Middle frontal gyrus (tissue), 1 donor: ENCODE measurements at regions not wholly inside any gene's neighbourhood (a gene's known extent, or its start where the extent isn't known, plus 50 kb on each side); places are given as distances from the start of the nearest gene placed in this dataset.

Source experiments
- DNase-seq: peaks from one replicate; pipeline ENCODE4 v3.0.0-alpha.2; 2015; ENCODE audit warnings: low spot score; ENCODE audit errors: extremely low spot score

GRCh38 chr2:120583121-120583520 lies 152.5 kb upstream of the GLI2 start:
- no peak for DNase-seq

GRCh38 chr2:120583851-120584570 lies 151.7 kb upstream of the GLI2 start:
- no peak for DNase-seq

- no peak for DNase-seq
Measured at GRCh38 chr2:120586507-120587278, 149.0 kb upstream of the GLI2 start.

GRCh38 chr2:120587279-120587996 lies 148.2 kb upstream of the GLI2 start:
- no peak for DNase-seq

DNA sequence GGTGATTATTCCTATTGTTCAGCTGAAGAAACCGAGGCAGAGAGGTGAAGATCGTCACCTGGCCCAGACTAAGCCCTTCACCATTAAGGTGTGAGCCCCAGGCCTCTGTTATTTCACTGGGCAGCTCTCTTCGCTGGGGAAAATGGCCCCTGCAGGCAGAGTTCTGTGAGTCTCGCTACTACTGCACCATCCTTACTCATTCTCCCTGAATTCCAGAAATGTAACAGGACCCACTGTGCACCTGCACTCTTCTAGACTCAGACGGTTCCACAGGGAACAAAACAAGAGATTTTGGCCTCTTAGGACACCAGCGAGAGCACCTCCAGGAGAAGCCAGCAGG lies 147.7 kb upstream of the GLI2 start:
- DNase-seq: no peak

GRCh38 chr2:120589771-120590608 lies 145.7 kb upstream of the GLI2 start:
- DNase-seq: no peak

- DNase-seq: no peak
Measured at GRCh38 chr2:120590841-120591240, 144.8 kb upstream of the GLI2 start.

- no peak for DNase-seq
Measured at GRCh38 chr2:120591572-120591971, 144.1 kb upstream of the GLI2 start.

DNA sequence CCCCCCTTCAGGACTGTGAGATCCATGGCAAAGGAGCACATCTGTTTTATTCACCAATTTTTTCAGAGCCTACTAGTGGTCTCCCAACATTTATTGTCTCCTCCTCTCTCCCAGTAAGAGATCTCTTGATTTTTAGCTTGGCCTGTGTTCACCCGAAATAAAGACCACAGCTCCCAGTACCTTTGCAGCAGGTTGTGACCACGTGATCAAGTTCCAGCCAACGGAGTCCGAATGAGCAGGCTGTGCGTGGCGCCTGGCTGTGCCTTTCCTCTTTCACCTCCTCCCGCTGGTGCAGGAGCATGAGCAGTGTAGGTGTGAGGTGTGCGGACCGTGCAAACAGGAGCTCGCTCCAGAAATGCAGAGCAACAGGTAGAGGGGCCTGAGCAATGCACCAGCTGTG lies 143.6 kb upstream of the GLI2 start:
- DNase-seq: no peak

DNA sequence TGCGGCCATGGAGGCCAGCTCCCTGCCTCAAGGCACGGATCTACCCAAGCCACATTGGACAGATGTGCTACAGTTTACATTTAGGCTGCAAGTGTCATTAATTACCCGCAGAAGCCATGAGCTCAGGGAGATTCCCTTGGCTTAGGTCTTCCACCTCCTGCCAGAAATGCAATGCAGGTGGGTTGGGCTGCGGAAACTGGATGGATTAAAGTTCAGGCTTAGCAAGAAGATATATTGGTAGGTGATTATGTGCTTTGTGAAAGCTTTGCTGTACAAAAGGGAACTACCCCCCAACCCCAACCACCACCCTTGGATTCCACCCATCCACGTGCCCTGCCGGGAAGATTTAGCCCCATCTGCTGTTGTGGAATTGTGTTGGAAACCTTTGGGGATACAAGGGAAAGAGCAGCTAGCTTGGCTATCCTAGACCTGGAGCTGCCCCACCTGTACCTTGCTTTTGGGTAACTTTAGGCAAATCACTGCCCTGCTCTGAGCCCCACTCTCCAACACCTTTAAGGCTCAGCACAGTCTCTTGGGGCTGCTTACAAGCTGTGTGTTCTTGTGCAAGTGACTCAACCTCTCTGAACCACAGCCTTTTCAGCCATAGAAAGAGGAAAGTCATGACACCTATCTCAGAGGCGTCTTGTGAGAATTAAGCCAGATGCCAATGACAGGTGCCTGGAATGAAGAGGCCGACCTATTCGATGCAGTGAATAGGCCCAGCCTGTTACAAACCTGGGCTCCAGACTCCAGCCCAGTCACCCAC lies 141.6 kb upstream of the GLI2 start:
- DNase-seq: no peak

DNA sequence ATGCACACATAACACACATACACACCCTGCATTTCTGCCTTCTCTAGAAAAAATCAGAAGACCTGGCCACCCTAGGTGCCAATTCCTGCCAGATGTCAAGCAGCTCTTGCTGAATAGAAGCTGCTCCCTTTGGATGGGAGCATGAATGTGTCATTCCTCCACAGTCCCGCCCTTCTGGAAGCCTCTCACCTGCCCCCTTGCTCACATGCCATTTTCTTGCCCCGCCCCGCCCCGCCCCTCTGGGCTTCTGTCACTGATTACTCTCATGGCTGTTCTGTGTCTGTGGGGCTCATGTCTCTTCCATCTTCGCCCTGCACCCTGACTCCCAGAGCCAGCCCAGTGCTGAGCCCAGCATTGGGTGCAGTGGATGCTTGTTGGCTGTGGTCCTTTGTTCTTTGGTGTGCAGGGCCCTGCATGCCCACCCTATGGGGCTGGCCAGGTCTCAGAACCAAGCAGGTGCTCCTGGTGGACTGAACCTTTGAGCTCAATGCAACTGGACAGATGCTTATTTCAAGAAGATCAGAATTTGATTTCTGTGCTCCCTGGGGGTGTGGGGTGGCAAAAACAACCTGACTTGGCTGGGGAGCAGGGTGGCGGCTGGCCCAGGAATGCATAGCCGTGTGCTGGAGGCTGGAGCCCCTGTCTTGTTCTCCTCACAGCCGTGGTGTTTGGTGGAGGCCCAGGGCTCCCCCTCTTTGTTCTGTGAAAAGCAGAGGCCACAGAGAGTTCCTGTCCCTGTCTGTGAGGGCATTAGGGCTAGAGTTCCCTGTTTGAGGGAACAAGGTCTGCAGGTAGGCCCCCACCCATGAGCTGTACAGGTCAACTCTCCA lies 140.6 kb upstream of the GLI2 start:
- DNase-seq: no peak

DNA sequence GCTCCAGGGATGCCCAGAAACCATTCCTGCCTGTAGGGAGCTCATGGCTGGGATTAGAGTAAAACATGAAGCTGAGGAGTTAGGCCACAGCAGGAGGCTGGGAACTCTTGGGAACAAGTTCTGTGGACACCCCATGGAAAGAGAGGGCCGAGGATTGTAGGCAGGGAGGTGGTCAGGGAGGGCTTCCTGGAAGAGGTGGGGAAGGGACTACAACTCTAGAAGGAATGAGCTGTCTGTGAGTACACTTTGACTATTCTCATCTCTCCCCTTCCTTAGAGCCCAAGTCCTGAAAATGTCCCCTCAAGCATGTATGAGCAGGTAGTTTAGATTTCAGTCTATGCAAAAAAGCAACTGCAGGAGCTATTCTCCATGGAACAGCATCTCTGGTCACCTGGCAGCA lies 139.9 kb upstream of the GLI2 start:
- no peak for DNase-seq

- DNase-seq: no peak
Measured at GRCh38 chr2:120596191-120596811, 139.4 kb upstream of the GLI2 start.

GRCh38 chr2:120596990-120597594 lies 138.6 kb upstream of the GLI2 start:
- DNase-seq: no peak

DNA sequence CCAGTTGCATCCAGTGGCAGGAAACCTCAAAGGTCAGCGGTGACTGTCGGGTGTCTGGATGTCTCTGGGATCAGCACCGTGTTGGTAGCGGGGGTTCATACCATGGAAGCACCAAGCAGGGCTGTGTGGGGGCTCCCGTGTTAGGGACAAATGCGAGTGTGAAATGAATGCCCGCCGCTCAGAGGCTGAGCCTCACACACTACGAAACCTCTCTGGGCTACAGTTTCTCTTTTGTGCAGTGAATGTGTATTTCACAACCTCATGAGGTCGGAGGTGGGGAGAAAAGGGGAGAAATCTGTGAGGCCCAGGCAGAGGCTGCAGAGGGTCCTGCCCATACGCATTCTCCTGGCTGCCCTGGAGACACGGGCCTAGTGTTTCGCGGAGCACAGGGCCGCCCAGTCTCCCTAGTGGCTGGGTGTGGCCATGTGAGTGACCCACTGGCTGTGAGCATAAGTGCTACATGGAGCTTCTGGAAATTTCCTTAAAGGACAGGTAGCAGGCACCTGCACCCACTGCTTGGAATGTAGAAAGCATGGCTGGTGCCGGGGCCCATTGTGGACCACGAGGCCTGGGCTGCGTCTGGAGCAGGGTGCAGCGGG lies 138.0 kb upstream of the GLI2 start:
- DNase-seq: no peak

DNA sequence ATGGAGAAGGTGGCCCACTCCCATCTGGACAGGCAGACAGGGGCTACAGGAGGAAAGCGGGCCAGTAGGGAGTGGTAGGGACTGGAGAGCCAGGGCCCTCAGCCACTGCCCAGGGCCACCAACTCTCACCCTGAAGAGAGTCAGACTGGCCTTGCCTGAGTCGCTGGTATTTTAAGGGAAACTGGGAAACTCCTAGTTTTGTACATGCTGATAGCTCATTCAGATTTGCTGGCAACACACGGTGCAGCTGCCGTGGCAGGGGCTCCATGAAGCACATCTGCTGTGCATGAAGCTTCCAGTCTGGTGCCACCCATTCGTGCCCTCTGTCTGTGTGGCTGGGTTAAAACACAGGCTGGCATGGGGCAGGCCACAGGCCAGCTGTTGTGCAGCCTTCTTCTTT lies 137.3 kb upstream of the GLI2 start:
- DNase-seq: no peak

- DNase-seq: no peak
Measured at GRCh38 chr2:120599072-120599471, 136.6 kb upstream of the GLI2 start.

DNA sequence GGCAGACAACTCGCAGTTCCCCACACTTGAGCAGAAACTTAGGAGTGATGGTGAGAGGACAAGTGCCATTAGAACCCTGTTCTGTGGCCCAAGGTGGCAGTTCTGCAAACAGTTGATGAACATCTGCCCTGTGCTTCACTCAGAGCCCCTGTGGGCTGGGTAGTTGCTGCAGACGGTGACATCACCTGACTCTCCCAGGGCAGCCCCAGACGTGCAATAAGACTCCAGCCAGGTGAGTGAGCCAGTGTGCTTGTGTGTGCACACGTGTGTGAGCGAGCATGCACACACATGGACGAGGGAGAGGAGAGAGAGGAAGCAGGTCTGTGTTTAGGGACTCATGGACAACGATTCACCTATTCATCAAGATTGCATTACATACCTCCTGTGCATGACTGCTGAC lies 136.0 kb upstream of the GLI2 start:
- DNase-seq: no peak

DNA sequence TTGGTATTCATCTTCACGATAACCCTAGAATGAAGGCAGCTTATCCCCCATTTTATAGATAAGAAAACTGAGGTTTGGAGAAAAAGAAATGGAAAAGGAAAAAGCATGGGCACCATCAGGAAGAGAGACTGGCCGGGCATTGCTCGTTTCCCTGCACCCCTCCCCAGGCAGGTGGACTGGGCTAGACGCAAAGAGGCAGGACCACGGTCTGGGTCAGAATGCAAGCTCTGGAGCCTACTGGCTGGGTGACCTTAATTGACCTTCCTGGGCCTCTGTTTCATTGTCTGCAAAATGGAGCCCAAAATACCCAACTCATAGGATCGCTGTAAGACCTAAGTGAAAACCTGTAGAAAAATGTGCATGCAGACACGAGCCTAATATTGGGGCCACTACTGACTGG lies 135.3 kb upstream of the GLI2 start:
- no peak for DNase-seq
